Panc1 (cell line): ENCODE measurements at regions not wholly inside any gene's neighbourhood (a gene's known extent, or its start where the extent isn't known, plus 50 kb on each side); places are given as distances from the start of the nearest gene placed in this dataset.

Experiments used
- POLR2AphosphoS5 ChIP-seq: IDR thresholded peaks from 2 replicates; pipeline ENCODE4 v1.6.1; 2012; ENCODE audit warnings: mild to moderate bottlenecking, low read depth, low read length, moderate library complexity
- REST ChIP-seq, 2 experiments: IDR thresholded peaks; 2 replicates each; pipeline ENCODE4 v1.6.1; 2011 to 2012; ENCODE audit warnings: low read depth in 2 of 2, control low read depth in 1 of 2, low read length in 1 of 2, mild to moderate bottlenecking in 1 of 2, moderate library complexity in 1 of 2; ENCODE audit not compliant: insufficient read depth in 1 of 2
- SIN3A ChIP-seq: IDR thresholded peaks from 2 replicates; pipeline ENCODE4 v1.6.1; 2012; ENCODE audit warnings: low read depth, mild to moderate bottlenecking, low read length, moderate library complexity, borderline replicate concordance; ENCODE audit not compliant: insufficient read depth
- TF ChIP-seq, protein P1 (sequence below): fragments of 450-650 bp; IDR thresholded peaks from 2 replicates; pipeline ENCODE4 v1.5.1; 2017; ENCODE audit warnings: mild to moderate bottlenecking

DNA sequence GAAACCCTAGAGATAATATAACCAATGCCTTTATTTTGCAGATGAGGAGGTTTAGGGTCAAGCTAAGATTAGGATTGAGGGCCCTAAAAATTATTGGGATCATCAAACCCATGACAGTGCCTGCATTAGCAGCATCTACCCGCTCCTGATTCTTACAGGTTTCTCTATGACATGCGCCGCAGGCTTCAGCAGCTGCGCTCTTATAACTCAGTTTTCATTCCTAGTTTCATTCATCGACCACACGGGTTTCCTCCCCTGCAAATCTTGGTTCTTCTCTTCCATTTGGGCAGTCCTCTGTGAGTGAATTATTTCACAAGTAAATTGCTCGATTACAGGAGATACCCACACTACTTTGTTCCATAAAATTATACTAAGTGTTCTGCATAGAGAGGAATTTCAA lies 137.2 kb downstream of the SLC24A2 start:
- TF ChIP-seq, protein P1, sequence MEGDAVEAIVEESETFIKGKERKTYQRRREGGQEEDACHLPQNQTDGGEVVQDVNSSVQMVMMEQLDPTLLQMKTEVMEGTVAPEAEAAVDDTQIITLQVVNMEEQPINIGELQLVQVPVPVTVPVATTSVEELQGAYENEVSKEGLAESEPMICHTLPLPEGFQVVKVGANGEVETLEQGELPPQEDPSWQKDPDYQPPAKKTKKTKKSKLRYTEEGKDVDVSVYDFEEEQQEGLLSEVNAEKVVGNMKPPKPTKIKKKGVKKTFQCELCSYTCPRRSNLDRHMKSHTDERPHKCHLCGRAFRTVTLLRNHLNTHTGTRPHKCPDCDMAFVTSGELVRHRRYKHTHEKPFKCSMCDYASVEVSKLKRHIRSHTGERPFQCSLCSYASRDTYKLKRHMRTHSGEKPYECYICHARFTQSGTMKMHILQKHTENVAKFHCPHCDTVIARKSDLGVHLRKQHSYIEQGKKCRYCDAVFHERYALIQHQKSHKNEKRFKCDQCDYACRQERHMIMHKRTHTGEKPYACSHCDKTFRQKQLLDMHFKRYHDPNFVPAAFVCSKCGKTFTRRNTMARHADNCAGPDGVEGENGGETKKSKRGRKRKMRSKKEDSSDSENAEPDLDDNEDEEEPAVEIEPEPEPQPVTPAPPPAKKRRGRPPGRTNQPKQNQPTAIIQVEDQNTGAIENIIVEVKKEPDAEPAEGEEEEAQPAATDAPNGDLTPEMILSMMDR, result no peak
- TF ChIP-seq POLR2AphosphoS5 (no peak), REST (IDR thresholded peaks at IDR 0.05; ENCODE audit: insufficient read depth in 1 of 2, low read depth in 2 of 2, low read length in 1 of 2) (no peak), SIN3A (no peak)
